ENCODE measurements at regions not wholly inside any gene's neighbourhood (a gene's known extent, or its start where the extent isn't known, plus 50 kb on each side); places are given as distances from the start of the nearest gene placed in this dataset.

DNA sequence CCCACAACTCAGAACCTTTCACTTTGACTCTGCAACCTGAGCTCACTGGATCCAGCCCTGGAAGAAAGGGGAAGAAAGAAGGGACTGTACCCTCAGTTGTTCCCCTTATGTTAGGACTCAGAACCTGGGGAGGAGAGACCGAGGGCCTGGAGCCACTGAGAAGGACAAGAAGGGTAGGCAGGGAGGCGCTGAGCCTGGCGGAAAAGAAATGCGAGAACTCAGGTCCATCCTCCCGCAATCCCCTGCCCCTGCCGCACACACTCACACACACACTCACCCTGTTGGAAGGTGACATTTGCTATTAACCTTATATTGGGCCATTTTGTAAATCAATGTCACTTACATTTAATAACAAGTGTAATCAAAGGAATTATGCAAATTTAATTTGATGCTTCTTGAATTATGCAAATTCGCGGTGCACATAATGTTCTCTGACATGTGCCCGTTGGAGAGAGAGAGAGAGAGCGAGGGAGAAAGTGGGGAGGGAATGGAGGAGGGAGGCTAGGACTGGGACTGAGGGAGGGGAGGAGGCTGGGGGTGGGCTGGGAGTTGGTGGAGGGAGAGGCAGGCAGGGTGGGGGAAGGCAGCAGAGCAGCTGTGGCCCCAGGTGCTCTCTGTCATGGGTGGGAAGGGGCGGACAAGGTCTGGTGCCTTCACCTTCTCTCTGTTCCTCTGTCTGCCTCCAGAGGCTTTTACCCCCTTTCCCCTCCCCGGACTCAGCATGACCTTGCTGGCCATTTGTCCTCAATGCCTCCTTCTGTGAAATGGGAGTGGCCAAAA, 99.6 kb upstream of the PAX2 start:
- TF ChIP-seq, protein P1, sequence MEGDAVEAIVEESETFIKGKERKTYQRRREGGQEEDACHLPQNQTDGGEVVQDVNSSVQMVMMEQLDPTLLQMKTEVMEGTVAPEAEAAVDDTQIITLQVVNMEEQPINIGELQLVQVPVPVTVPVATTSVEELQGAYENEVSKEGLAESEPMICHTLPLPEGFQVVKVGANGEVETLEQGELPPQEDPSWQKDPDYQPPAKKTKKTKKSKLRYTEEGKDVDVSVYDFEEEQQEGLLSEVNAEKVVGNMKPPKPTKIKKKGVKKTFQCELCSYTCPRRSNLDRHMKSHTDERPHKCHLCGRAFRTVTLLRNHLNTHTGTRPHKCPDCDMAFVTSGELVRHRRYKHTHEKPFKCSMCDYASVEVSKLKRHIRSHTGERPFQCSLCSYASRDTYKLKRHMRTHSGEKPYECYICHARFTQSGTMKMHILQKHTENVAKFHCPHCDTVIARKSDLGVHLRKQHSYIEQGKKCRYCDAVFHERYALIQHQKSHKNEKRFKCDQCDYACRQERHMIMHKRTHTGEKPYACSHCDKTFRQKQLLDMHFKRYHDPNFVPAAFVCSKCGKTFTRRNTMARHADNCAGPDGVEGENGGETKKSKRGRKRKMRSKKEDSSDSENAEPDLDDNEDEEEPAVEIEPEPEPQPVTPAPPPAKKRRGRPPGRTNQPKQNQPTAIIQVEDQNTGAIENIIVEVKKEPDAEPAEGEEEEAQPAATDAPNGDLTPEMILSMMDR (IDR thresholded peaks at IDR 0.05), result no peak
- no peak for TF ChIP-seq POLR2A (IDR thresholded peaks at IDR 0.05)
